GM19043 (cell line): ENCODE measurements at regions not wholly inside any gene's neighbourhood (a gene's known extent, or its start where the extent isn't known, plus 50 kb on each side); places are given as distances from the start of the nearest gene placed in this dataset.

Experiments
- ATAC-seq: cut with Tn5 transposase; IDR thresholded peaks from one replicate; pipeline ENCODE4 v1.9.1; 2021; ENCODE audit warnings: low read depth; ENCODE audit not compliant: unreplicated experiment

GRCh38 chr10:3551761-3552160 lies 233.2 kb downstream of the KLF6 start:
- no peak for ATAC-seq

- ATAC-seq: no peak
Observed at GRCh38 chr10:3549118-3549517, 235.9 kb downstream of the KLF6 start.

- ATAC-seq: no peak
Observed at GRCh38 chr10:3548702-3549101, 236.3 kb downstream of the KLF6 start.

GRCh38 chr10:3548076-3548475 lies 236.9 kb downstream of the KLF6 start:
- no peak for ATAC-seq

DNA sequence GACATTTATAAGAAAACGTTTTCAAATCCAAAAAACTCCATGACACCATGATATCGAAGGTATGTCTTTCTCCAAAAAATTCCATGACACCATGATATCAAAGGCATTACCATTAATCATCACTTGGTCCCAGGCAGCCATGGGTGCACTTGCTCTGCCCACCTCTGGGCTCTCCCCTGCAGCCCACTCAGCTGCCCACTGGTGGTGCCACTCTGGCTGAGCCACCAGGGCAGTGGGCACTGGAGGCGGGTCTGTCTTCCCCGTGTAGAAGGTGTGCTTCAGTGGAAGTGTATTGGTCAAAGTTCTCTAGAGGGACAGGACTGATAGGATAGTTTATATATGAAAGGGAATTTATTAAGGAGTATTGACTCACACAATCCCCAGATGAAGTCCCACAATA lies 240.4 kb downstream of the KLF6 start:
- no peak for ATAC-seq

- no peak for ATAC-seq
Observed at GRCh38 chr10:3542185-3542611, 242.8 kb downstream of the KLF6 start.

- no peak for ATAC-seq
Observed at GRCh38 chr10:3539696-3540383, 245.2 kb downstream of the KLF6 start.

GRCh38 chr10:3538656-3539531 lies 246.1 kb downstream of the KLF6 start:
- ATAC-seq: no peak

GRCh38 chr10:3538291-3538655 lies 246.7 kb downstream of the KLF6 start:
- no peak for ATAC-seq

- ATAC-seq: no peak
Observed at GRCh38 chr10:3537518-3537917, 247.5 kb downstream of the KLF6 start.

- ATAC-seq: no peak
Observed at GRCh38 chr10:3535001-3535400, 250.0 kb downstream of the KLF6 start.

DNA sequence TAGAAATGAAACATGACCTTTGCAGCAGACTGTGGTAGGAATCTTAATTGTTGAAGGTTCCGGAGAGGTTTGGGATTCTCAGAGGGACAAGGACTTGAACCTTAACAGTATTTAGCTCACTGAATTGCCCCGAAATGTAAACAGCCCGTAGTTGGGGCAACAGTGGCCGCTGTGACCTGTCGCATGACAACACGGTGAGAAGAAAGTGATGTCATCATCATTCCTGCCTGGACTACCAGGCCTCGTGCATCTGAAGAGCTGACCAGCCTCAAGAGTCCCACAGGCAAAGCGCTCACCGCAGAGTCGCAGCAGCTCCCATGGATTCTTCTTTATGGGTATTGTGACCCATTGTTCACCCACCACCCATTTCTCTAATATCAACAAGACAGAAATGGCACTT lies 250.6 kb downstream of the KLF6 start:
- no peak for ATAC-seq

DNA sequence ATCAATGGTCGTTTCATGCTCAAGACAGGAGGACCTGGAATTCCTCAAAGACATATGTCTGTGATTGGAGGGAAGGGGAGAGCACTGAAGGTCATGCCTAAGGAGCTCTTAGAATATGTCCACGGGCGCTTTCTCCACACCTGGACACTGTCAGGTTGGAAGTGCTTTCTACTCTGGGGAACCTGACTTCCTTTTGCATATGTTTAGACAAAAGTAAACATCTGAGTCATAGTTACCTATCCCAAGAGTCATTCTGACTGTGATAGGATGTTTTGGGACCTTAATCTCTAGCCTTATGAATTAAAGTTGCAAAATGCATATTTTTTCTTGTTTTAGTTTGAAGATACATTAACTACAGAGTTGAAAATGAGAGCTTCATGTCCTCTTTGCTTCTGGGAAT lies 251.7 kb downstream of the KLF6 start:
- no peak for ATAC-seq

GRCh38 chr10:3532644-3533043 lies 252.4 kb downstream of the KLF6 start:
- no peak for ATAC-seq

DNA sequence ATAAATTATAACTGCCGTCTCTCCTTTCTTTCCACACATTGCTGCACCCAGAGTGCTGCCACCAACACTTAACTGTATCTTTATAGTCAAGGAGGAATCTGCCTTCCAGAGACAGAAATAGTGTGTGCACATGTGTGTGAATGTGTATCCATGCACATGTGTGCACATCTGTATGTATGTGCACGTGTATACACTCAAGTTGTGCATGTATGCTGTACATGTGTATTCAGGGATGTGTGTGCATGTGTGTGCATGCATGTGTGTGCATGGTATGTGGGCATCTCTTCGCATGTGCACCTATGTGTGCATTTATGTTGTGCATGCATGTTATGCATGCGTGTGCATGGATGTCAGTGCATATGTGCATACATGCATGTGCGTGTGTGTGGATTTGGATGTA lies 253.3 kb downstream of the KLF6 start:
- ATAC-seq: no peak

DNA sequence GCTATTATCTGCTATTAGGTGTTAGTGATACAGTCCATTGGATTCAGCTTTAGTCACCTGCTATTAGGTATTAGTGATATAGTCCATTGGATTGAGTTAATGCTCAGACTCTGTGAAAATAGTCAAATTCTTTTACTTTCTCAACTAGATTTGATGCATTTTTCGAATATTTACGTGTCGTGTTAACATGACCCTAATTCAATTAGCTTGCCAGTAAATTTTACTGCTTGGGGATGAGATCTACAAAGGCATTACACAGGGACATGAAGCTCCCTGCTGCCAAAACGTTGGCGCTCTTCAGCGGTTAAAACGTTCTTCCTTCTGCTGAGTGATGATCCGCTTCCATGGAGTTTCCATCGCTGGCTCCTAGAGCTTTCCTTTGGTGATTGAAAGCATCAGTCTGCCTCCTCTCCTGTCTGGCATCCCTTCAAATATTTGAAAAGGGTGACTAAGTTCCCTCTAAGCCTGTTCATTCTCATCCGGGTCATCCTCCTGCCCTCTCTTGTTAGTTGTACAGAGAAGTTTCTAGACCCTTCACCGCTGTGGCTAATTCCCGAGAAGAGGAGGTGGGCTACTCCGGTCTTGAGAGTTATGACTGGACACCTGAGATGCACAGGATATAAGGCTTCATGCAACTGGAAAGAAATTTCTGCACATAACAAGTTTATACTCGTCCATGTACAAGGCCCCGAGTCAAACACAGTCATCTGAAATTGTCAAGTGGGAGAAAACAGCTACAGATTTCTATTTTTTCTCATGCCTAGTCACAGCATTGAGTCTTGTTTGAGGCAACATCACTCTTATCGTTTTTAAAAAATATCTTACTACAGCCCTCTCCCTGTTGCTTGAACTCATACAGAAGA lies 254.0 kb downstream of the KLF6 start:
- ATAC-seq: no peak

DNA sequence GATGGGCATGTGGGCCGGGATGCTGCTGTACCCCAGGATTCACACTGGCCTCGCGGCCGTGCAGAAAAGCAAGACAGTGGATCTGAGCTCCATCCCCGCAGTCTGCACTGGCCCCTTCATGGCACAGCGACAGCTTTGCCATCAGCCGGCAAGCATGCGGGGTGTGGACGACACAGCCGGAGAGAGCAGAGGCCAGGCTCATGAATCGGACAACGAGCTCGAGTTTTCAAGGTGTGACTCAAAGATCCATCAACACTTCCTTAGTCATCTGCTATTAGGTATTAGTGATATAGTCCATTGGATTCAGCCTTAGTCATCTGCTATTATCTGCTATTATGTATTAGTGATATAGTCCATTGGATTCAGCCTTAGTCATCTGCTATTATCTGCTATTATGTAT lies 254.7 kb downstream of the KLF6 start:
- no peak for ATAC-seq

DNA sequence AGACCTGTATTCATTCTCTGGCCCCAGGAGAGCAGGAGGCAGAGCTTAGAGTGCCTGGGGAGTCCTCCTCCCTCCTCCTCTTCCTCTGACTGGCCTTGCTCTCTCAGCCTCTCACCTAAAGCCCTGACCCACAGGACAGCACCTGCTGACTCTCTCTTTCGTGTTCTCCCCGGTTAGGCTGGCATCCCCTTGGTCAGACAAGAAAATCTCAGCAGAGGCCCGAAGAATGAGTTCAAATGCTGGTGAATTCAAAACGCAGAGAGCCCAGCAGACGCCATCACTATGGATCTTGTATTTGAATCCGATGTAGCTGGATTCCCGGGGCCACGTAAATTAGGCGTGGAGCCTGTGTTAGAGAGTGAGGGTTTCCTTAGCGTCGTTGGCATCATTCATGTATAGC lies 255.3 kb downstream of the KLF6 start:
- ATAC-seq: no peak

- no peak for ATAC-seq
Observed at GRCh38 chr10:3528823-3529403, 256.1 kb downstream of the KLF6 start.

- no peak for ATAC-seq
Observed at GRCh38 chr10:3528271-3528670, 256.7 kb downstream of the KLF6 start.

GRCh38 chr10:3527869-3528268 lies 257.1 kb downstream of the KLF6 start:
- ATAC-seq: no peak
